Right lobe of liver (tissue), 6 donors: ENCODE measurements at regions not wholly inside any gene's neighbourhood (a gene's known extent, or its start where the extent isn't known, plus 50 kb on each side); places are given as distances from the start of the nearest gene placed in this dataset.

ENCODE experiments used
- ATAC-seq, 4 donors: fragments of 200-7000 bp; cut with Tn5 transposase; one replicate each; pipeline ENCODE4 v1.9.1; 2020; ENCODE audit warnings: mild to moderate bottlenecking in 4 of 4, moderate library complexity in 4 of 4
- DNase-seq, 3 donors: peaks; one replicate each; pipeline ENCODE4 v3.0.0-alpha.2; 2020
- H3K27ac ChIP-seq, 3 donors: fragments of 200-600 bp; one replicate each; pipeline ENCODE4 v1.8.0; 2022
- H3K27me3 ChIP-seq, 2 donors: fragments of 200-600 bp; one replicate each; pipeline ENCODE4 v1.8.0; 2022
- H3K36me3 ChIP-seq, 4 donors: fragments of 200-600 bp; sonication (generic) in 1 of 4; one replicate each; pipeline versions ENCODE4 v1.5.1 to v1.8.0; 2017 to 2022; ENCODE audit warnings: control low read depth in 1 of 4
- H3K4me1 ChIP-seq, 4 donors: fragments of 200-600 bp; sonication (generic) in 1 of 4; one replicate each; pipeline versions ENCODE4 v1.5.1 to v1.8.0; 2017 to 2022; ENCODE audit warnings: control low read depth in 1 of 4
- H3K4me3 ChIP-seq, 3 donors: fragments of 200-600 bp; one replicate each; pipeline ENCODE4 v1.8.0; 2022
- H3K9me3 ChIP-seq, 4 donors: fragments of 200-600 bp; sonication (generic) in 1 of 4; one replicate each; pipeline versions ENCODE4 v1.5.1 to v1.8.0; 2017 to 2022; ENCODE audit warnings: control low read depth in 1 of 4
- POLR2A ChIP-seq: fragments of 450-650 bp; IDR thresholded peaks from one replicate; pipeline ENCODE4 v1.6.1; 2017; ENCODE audit warnings: antibody characterized with exemption, mild to moderate bottlenecking
- WGBS: methylation state at CpG from one replicate; pipeline ENCODE4 v1.1.6; 2018; ENCODE audit warnings: low coverage, low lambda C conversion rate; ENCODE audit not compliant: insufficient coverage; ENCODE audit errors: missing lambda C conversion rate; 5-methylcytosine and 5-hydroxymethylcytosine counted together
- intact Hi-C, 2 donors: fragments of 100-400 bp; cut with DNase I; formaldehyde crosslinking; loops; one replicate each; pipeline versions ENCODE4 v1.11.2 to v1.14.1; 2022
- TF ChIP-seq, protein P1 (sequence below), 4 donors: fragments of 200-600 bp in 3 of 4; fragments of 450-650 bp in 1 of 4; IDR thresholded peaks; one replicate each; pipeline versions ENCODE4 v1.5.1 to v1.8.0; 2016 to 2022; ENCODE audit warnings: antibody characterized with exemption in 4 of 4, mild to moderate bottlenecking in 2 of 4
- donor health status: DM: no; HTN: yes; CAD: no.
- donor health status: DM: no; HTN: no; CAD: no.
- donor health status: DM: no; HTN: no; CAD: no.
- donor health status: DM: no; HTN: yes; CAD: no.
- donor health status: DM: no; HTN: yes; CAD: no.

DNA sequence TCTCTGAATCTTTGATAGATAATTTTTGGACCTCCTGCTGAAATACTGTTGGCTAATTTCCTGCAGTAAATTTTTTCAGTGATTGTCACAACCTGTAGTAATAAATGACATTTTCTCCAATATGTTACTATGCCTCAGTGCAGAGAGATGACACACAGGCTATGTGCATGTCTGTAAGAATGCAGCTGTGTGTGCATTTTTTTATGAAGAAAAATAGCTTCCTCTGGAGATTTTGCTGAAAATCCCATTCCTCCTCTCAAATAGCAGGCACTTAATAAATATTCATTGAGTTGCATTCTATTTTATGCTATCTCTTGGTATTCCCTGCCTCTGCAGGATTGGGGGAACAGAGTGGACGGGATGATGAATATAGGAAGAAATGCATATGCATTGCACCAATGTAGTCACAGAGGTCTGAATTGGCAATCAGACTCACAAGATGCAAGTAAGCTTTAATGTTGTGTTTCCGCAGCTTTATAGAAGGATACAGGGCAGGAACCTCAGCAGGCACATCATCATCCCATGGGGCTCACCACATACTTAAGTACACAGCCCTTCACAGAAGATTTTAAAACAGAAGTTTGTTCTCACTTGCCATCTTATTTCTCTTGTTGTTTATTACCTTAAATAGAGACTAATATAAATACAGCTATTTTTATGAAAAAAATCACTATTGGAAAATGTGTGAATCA lies 474.7 kb downstream of the EPM2A start:
- Histone ChIP-seq H3K36me3 (no peaks in the 10 kb centered on the region), H3K4me1 (no peaks in the 10 kb centered on the region), H3K27me3 (no peaks in the 10 kb centered on the region), H3K4me3 (no peak overlapping the region), H3K27ac (no peak overlapping the region), H3K9me3 (no peaks in the 10 kb centered on the region)
- intact Hi-C loops, result no loop called here
- 80% methylated on average over 2 of the region's 2 CpGs for WGBS
- DNase-seq, result no peak
- TF ChIP-seq POLR2A, result no peak
- TF ChIP-seq, protein P1, sequence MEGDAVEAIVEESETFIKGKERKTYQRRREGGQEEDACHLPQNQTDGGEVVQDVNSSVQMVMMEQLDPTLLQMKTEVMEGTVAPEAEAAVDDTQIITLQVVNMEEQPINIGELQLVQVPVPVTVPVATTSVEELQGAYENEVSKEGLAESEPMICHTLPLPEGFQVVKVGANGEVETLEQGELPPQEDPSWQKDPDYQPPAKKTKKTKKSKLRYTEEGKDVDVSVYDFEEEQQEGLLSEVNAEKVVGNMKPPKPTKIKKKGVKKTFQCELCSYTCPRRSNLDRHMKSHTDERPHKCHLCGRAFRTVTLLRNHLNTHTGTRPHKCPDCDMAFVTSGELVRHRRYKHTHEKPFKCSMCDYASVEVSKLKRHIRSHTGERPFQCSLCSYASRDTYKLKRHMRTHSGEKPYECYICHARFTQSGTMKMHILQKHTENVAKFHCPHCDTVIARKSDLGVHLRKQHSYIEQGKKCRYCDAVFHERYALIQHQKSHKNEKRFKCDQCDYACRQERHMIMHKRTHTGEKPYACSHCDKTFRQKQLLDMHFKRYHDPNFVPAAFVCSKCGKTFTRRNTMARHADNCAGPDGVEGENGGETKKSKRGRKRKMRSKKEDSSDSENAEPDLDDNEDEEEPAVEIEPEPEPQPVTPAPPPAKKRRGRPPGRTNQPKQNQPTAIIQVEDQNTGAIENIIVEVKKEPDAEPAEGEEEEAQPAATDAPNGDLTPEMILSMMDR (IDR thresholded peaks at IDR 0.05), result no peak
- ATAC-seq, result no peak

DNA sequence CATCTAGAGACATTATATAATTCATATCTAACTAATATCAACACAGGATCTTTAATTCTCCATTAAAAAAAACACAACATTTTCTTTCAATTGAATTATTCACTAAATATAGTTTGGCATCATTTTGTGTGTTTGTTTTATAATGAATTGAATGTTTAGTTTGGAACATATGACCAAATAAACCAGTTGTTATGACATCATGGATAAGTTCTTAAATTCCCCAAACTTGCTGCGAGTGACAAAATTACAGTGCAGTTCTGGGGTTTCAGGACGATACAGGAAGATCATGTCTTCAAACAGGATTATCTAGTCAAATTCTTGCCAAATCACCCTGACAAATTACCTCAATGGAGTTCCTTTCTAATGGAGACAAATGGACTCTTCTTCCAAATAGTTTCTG lies 473.6 kb downstream of the EPM2A start:
- Histone ChIP-seq H3K9me3 (no peaks in the 10 kb centered on the region), H3K36me3 (no peaks in the 10 kb centered on the region), H3K4me1 (peaks cover 0 to 10% (median 4%) of the 10 kb centered on the region in 4 donors), H3K4me3 (no peak overlapping the region), H3K27me3 (no peaks in the 10 kb centered on the region), H3K27ac (no peak overlapping the region)
- intact Hi-C loops, result no loop called here
- 75% methylated on average over 2 of the region's 2 CpGs for WGBS
- no peak for ATAC-seq
- DNase-seq, result no peak
- no peak for TF ChIP-seq POLR2A
- TF ChIP-seq, protein P1 (IDR thresholded peaks at IDR 0.05), result no peak

DNA sequence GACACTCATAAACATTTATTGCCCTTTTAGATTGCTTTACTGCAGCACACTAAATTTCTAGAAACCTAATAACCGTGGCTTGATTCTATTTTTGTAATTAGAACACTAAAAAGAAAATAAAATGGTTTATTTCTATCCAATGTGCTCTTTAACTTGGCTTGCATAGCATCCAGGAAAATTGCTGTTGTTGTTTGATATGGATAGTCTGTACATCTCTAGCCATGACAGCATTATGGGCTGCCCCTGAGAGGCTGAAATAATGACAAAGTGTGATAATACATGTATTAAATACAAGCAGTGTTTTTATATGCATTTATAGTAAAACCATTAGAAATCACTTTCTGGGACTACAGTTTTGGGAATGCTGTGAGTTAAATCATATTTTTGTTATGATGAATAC lies 472.5 kb downstream of the EPM2A start:
- no peak overlapping the region for H3K4me3 ChIP-seq
- WGBS, result 57% methylated on average over 1 of the region's 1 CpG
- no peak for TF ChIP-seq POLR2A
- TF ChIP-seq, protein P1 (IDR thresholded peaks at IDR 0.05), result no peak
- H3K9me3 ChIP-seq, result no peaks in the 10 kb centered on the region
- peaks cover 0 to 15% (median 6%) of the 10 kb centered on the region in 4 donors for H3K4me1 ChIP-seq
- DNase-seq (no peak), ATAC-seq (no peak)
- no peak overlapping the region for H3K27ac ChIP-seq
- no peaks in the 10 kb centered on the region for H3K36me3 ChIP-seq
- intact Hi-C loops, result no loop called here
- no peaks in the 10 kb centered on the region for H3K27me3 ChIP-seq

DNA sequence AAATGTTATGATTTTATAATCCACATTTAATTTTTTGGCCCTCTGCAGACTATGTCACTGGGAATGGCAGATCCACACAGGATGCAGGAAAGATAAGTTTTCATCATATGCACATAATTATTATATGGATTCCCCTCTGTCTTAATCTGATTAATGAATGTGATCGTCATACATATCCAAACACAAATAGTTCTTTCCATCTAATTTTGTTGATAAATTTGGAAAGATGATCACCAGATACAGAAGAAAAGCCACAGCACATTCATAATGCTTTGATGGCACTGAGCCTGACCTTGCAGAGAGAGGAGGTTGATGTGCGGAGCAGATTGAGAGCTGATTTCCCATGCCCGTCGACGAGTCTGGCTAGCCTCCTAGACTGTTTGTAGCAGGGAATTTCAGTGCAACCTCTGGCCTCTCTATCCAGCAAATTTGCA lies 471.5 kb downstream of the EPM2A start:
- 31% methylated on average over 5 of the region's 5 CpGs for WGBS
- H3K27me3 ChIP-seq, result no peaks in the 10 kb centered on the region
- no peak for DNase-seq
- intact Hi-C loops, result no loop called here
- H3K4me3 ChIP-seq, result no peak overlapping the region
- ATAC-seq, result no peak
- no peaks in the 10 kb centered on the region for H3K36me3 ChIP-seq
- H3K27ac ChIP-seq, result no peak overlapping the region
- no peaks in the 10 kb centered on the region for H3K9me3 ChIP-seq
- no peak for TF ChIP-seq POLR2A
- TF ChIP-seq, protein P1 (IDR thresholded peaks at IDR 0.05), result no peak
- H3K4me1 ChIP-seq, result peaks cover 0 to 23% (median 9%) of the 10 kb centered on the region in 4 donors
